ENCODE measurements at regions not wholly inside any gene's neighbourhood (a gene's known extent, or its start where the extent isn't known, plus 50 kb on each side); places are given as distances from the start of the nearest gene placed in this dataset.
"Not testable (repeated sequence)": the region's sequence is repeated elsewhere in the genome, so short reads cannot be mapped to it uniquely, and the experiment has no call there.

GRCh38 chr5:167052791-167053190 is 1238.7 kb upstream of the WWC1 start:
- no peak for DNase-seq

DNA sequence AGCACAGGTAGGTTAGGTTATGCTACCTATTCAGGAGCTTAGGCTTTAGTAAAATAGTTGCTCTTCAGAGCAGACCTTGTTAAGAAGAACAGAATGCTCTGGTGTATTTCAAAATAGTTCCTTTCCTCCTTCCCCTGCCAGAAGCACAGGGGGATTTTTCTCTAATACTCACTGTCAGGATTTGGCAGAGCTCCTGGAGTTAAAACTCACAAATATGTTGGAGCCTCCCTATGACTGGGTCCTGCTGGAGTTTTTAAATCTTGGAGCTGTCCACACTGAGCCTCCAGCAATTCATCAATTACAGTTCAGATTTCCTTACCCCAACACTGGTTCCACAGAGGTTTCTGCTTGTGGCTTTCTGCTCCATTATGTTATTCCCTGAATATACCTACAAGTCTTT is 1233.8 kb upstream of the WWC1 start:
- DNase-seq: no peak

DNA sequence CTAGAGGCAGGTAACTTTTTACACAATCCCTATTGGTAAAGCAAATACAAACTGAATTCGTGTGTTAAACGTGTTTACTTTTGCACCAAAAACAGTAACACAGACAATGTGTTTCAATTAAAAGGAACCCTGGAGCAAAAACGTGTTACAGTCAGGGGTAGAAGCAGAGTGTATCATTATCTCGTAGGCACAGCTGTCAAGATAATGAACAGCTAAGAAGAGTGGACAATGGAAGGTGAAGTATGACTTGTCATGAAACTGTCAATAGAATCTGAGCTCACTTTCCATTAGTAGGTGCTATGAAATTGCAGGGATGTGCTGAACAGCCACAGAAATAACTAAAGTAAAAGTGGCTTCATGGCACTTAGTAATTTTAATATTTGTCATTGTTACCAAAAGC is 1229.8 kb upstream of the WWC1 start:
- no peak for DNase-seq

DNA sequence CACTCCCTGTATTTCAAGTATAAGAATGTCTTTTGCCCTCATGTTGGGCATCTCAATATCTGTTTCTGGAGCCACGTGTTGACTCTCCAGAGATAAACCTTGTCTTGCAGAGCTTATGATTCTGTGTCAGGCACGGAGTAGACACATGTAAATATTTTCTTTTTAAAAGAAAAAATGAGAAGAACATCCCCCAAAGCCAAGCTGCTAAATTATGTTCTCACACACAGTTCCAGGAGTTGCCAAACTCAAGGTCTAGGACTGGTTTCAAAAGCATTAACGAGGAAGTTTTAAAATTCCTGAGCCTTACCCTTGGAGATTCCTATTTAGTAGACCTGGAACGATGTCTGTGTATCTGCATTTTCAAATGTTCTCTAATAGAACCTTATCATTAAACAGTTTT is 1228.3 kb upstream of the WWC1 start:
- no peak for DNase-seq

GRCh38 chr5:167063788-167064187 is 1227.7 kb upstream of the WWC1 start:
- DNase-seq: no peak

DNA sequence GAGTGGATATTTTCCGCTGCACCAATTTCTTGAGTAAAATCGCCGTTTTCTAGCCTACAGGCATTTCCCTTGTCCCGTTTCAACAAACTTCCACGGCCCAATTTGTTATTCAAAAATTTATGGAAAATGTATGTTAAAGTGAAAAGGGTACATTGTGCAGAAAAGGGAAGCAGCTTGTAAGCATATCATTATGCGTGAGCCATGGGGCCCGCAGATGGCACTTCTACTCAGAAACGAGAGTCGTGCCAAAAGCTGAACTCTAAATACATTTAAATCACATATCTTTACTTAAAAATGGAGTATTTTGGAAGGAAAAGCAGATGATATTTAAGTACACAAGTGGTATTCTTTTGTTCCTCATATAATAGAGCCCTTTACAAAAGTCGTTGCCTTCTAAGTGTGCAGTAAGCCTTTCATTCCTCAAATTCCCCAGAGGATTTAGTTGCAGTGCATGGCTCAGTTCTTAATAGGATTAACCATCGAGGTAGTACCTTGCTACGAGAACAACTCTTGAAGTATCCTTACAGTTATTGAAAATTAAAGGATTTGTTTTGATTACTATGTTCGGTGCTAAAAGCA is 1227.2 kb upstream of the WWC1 start:
- no peak for DNase-seq

DNA sequence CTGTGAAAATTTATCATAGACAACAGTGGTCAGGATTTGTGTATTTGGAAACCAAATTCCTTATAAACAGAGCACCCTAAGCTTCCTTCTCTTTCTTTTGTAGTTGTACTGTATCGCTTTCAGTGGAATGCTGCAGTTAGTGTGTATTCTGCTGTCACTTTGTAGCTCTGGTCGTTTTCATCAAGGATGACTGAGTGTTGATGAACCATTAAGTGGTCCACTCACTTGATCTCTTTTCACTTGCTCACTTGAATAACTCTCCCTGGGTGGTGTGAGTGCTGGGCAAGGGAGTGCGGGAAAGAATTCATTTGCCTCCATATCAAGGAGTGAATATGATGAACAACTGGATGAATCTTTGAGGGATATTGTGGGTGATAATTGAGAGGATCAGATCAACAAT is 1225.7 kb upstream of the WWC1 start:
- DNase-seq: no peak

GRCh38 chr5:167071981-167072610 is 1219.3 kb upstream of the WWC1 start:
- DNase-seq: no peak

DNA sequence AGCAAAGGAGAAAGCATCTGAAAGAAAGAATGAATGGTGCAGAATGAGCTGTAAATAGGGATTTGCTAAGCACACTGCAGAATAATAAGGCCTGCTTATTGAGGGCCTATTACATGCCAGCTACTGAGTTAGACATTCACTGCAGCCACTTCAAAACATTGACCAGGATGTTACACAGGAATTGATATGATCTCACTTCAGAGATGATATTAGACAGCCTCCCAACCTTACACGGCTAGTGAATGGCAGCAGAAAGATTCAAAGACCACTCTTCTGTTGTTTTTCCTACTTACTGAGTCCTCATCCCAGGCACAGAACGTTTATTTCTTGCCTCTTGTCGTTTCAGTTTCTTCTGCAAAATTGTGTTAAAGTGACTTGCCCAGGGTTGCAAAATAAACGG is 1209.9 kb upstream of the WWC1 start:
- DNase-seq: no peak

GRCh38 chr5:167096816-167097215 is 1194.6 kb upstream of the WWC1 start:
- no peak for DNase-seq

DNA sequence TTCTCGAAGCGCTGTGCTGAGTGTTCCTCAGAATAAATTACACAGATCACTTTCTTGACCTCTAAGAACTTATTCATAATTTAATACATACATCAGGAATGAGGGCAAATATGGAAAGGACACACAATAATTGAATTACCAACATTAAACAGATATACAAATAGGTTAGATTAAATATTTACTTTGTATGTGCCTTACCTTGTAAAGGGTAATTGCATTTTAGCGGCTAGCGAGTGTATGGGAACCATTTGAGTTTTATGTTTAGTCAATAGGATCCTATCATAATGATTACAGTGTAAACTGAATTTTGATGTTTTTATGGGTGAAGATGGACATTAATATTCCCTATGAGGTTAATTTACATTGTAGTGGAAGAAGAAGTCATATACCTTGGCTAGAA is 1187.1 kb upstream of the WWC1 start:
- no peak for DNase-seq

- DNase-seq: no peak
Measured at GRCh38 chr5:167105941-167106340, 1185.5 kb upstream of the WWC1 start.

GRCh38 chr5:167107684-167108083 is 1183.8 kb upstream of the WWC1 start:
- DNase-seq: no peak

- DNase-seq: not testable (repeated sequence)
Measured at GRCh38 chr5:167108266-167108665, 1183.2 kb upstream of the WWC1 start.

GRCh38 chr5:167112556-167112955 is 1178.9 kb upstream of the WWC1 start:
- no peak for DNase-seq

GRCh38 chr5:167122267-167122666 is 1169.2 kb upstream of the WWC1 start:
- no peak for DNase-seq

DNA sequence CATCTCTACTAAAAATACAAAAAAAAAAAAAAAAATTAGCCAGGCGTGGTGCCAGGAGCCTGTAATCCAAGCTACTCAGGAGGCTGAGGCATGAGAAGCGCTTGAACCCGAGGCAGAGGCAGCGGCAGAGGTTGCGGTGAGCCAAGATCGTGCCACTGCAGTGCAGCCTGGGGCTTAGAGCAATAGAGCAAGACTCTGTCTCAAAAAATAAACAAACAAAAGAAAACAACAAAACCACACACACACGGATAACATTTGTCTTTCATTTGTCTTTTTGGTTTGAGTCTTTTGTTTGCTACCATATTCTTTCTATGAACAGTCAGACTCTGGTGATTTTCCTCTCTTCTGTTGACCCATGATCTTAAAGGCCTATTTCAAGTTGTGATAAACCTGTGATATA is 1168.3 kb upstream of the WWC1 start:
- DNase-seq: no peak

DNA sequence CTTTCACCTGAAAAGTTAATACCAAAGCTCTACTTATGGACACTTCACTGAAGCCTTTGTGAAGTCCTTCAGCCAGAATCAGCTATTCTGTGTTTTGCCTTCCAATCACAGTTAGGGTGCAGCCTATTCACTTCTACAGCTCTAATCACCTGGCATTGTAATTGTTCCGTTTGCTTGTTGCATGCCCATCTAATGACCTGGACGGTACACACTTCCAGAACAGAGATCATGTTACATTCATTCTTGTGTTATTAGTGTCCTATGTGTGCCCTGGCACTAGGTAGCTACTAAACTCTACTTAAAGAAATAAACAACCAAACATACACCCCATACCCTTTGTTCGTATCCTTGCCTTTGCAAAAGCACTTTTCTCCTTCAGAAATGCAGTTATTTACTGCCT is 1162.9 kb upstream of the WWC1 start:
- no peak for DNase-seq

DNA sequence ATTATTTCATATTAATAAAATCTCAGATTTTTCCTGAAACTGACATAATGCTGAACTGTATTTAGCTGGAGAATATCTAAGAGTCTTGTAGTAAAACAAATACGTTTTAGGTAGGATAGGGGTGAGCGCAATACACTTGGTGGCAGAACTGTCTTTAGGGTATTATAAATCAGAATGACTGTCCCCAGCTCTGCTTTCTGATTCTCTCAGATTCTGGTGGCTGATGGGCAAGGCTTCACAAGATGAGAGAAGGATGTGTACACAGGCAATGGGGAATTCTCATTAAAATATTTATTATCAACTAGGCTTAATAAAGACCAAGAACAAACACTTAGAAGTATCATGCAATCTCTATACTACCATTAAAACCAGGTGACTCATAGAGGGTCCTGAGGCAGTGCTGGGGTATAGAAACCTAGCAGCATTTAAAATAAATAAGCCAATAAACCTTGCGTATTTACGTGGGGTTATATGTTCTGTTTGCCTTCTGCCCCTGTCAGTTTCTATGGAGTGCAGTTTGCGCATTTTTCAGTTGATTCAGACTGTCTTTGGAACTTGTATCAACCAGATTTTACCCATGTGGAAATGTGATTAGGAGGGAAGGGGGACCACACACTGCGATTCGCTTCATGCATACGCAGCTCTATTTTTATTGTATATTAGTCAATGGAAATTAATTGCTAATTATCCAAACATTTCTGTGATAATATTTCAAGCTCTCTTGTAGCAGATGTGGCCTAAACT is 1150.7 kb upstream of the WWC1 start:
- no peak for DNase-seq

DNA sequence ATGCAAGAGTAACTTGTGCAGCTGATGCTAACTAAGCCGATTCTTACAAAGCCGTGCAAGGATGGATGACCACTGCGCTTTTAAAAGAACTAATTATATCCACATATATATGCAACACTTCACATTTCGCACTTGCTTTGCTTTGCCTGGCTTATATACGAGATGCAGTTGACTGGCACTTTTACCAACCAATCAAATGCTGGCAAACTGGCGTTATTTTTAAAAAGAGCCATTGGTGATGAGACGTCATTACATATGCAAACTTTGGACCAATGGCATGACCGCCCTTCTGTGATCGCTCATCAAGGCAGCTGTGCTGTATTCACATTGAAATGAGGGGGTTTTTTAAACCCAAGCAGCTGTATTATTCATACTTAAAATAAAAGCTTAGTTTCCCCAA is 1147.7 kb upstream of the WWC1 start:
- DNase-seq: no peak

GRCh38 chr5:167145841-167146240 is 1145.6 kb upstream of the WWC1 start:
- DNase-seq: no peak

DNA sequence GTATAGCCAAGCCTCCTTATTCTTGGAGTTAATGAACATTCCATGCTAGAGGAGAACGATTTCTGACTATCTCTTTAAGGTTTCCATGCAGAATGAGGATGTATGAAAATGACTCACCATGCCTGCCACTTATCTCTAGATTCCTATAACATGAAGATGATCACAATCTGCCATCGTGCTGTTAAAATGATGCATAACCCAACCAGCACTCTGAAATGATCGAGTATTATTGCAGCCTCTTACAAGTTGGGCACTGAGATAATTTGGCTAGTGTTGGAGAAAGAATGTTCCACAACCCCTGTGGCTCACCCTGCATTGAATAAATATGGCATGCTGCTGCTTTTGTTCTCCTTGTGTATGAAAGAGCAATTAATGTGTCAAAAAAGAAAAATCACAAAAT is 1143.6 kb upstream of the WWC1 start:
- no peak for DNase-seq

DNA sequence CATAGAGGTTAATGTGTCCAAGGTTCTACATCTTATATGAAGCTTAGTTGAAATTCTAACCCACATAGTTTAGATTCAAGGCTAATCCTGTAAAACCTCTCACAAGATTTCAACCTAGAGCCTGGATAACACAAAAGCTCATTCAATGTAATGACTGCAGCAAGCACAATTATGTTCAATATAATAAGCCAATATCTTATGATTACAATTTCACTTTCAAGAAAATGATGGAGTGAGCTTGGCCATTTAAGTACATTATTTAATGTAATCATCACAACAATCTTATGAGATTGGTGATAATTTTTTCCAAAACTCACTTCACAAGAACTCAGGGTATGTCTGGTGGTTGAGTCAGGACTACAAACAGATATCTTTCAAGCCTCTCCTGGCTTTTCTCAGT is 1140.8 kb upstream of the WWC1 start:
- no peak for DNase-seq

- DNase-seq: no peak
Measured at GRCh38 chr5:167152561-167152960, 1138.9 kb upstream of the WWC1 start.

All from DMS 273 treated with DMSO at 0.1 percent for 48 hours (cell line).